ENCODE measurements at regions not wholly inside any gene's neighbourhood (a gene's known extent, or its start where the extent isn't known, plus 50 kb on each side); places are given as distances from the start of the nearest gene placed in this dataset.

GRCh38 chr9:1771094-1771789 is 243.9 kb upstream of the SMARCA2 start:
- peak; percentile 34 for DNase-seq (ENCODE audit: low read depth)
- FAIRE-seq: no peak
- Histone ChIP-seq H3K4me3 (ENCODE audit: low read depth, low read length) (no peak overlapping the region), H3K36me3 (ENCODE audit: control insufficient read depth, insufficient read depth, low read length) (no peaks in the 10 kb centered on the region), H3K27me3 (ENCODE audit: control insufficient read depth, insufficient read depth, low read length) (no peaks in the 10 kb centered on the region)
- TF ChIP-seq, protein P1, sequence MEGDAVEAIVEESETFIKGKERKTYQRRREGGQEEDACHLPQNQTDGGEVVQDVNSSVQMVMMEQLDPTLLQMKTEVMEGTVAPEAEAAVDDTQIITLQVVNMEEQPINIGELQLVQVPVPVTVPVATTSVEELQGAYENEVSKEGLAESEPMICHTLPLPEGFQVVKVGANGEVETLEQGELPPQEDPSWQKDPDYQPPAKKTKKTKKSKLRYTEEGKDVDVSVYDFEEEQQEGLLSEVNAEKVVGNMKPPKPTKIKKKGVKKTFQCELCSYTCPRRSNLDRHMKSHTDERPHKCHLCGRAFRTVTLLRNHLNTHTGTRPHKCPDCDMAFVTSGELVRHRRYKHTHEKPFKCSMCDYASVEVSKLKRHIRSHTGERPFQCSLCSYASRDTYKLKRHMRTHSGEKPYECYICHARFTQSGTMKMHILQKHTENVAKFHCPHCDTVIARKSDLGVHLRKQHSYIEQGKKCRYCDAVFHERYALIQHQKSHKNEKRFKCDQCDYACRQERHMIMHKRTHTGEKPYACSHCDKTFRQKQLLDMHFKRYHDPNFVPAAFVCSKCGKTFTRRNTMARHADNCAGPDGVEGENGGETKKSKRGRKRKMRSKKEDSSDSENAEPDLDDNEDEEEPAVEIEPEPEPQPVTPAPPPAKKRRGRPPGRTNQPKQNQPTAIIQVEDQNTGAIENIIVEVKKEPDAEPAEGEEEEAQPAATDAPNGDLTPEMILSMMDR (IDR thresholded peaks at IDR 0.05; ENCODE audit: insufficient read depth, low read length, severe bottlenecking): no peak

DNA sequence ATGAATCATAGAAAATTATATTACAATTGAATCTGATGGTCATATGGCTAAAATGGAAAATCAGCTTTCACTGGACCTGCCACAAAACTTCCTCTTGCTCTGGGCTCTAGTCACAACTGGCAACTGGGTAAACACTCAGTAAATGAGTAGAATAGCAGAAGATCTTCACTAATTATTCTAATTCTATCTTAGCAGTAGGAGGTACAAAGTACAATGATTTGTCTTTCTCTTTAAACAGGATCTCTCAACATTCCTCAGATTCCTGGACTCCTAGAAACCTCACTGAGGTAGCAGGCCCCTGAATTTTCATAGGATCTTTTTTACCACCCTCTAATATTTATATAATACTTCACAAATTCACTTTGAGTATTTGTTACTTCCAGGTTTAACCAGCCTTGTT is 239.9 kb upstream of the SMARCA2 start:
- Histone ChIP-seq H3K4me3 (ENCODE audit: low read depth, low read length) (no peak overlapping the region), H3K36me3 (ENCODE audit: control insufficient read depth, insufficient read depth, low read length) (no peaks in the 10 kb centered on the region), H3K27me3 (ENCODE audit: control insufficient read depth, insufficient read depth, low read length) (no peaks in the 10 kb centered on the region)
- DNase-seq (ENCODE audit: low read depth): no peak
- FAIRE-seq: no peak
- TF ChIP-seq, protein P1 (IDR thresholded peaks at IDR 0.05; ENCODE audit: insufficient read depth, low read length, severe bottlenecking): no peak

GRCh38 chr9:1776668-1777067 is 238.5 kb upstream of the SMARCA2 start:
- DNase-seq (ENCODE audit: low read depth) (no peak), FAIRE-seq (no peak)
- H3K27me3 ChIP-seq (ENCODE audit: control insufficient read depth, insufficient read depth, low read length): no peaks in the 10 kb centered on the region
- TF ChIP-seq, protein P1 (IDR thresholded peaks at IDR 0.05; ENCODE audit: insufficient read depth, low read length, severe bottlenecking): no peak
- H3K36me3 ChIP-seq (ENCODE audit: control insufficient read depth, insufficient read depth, low read length): no peaks in the 10 kb centered on the region
- H3K4me3 ChIP-seq (ENCODE audit: low read depth, low read length): no peak overlapping the region

DNA sequence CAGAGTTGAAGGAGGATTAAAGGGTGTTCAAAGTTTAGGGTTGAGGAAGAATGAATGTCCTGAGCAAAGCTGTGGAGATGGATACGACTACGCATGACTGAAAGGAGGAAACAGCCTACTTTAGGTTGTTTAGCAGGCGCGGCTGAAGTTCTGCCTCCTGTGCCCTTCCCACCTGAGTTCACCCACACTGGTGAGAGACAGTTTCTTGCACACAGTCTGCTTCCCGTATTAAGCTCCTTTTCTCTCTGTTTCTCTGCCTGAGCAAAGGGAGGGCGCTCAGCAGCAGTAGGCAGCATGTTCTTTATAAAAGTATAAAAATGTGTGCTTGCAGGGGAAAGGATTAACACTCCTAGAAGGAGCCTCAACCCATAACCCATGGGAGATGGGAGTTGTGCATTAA is 224.0 kb upstream of the SMARCA2 start:
- H3K4me3 ChIP-seq (ENCODE audit: low read depth, low read length): no peak overlapping the region
- no peak for DNase-seq (ENCODE audit: low read depth)
- FAIRE-seq: no peak
- no peaks in the 10 kb centered on the region for H3K27me3 ChIP-seq (ENCODE audit: control insufficient read depth, insufficient read depth, low read length)
- no peaks in the 10 kb centered on the region for H3K36me3 ChIP-seq (ENCODE audit: control insufficient read depth, insufficient read depth, low read length)
- TF ChIP-seq, protein P1 (IDR thresholded peaks at IDR 0.05; ENCODE audit: insufficient read depth, low read length, severe bottlenecking): no peak

DNA sequence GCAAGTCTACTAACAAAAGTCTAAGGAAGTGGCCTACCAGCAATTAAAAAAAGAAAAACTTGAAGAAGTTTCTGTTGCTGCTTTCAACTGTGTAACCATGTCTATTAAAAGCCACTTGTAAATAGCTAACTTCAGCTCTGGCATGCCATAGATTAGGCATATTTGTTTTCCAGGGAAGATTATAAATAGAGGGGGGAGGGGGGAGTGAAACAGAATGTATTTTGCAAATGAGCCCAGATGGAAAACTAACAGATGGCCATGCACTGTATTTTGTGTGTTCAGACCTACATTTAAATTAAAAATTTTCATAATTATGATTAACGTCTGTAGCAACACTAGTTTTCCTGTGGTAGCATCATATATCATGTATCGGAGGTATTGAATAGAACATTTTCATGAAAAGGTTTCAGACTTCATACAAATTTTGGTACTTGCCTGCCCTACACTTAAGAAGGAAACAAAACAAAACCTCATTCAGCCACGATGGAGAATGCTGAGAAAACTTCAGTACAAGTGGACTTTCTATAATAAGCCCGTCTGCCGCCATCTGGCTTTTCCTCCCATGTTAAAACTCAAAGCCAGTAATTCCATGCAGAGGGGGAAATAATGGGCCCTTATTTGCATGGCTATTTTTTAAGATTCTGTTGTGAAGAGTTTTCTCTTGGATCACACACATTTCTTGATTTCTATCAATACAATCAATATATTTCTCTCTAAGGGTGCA is 220.4 kb upstream of the SMARCA2 start:
- DNase-seq (ENCODE audit: low read depth) (no peak), FAIRE-seq (no peak)
- no peak overlapping the region for H3K4me3 ChIP-seq (ENCODE audit: low read depth, low read length)
- TF ChIP-seq, protein P1 (IDR thresholded peaks at IDR 0.05; ENCODE audit: insufficient read depth, low read length, severe bottlenecking): no peak
- H3K27me3 ChIP-seq (ENCODE audit: control insufficient read depth, insufficient read depth, low read length): peaks cover 1% of the 10 kb centered on the region
- H3K36me3 ChIP-seq (ENCODE audit: control insufficient read depth, insufficient read depth, low read length): no peaks in the 10 kb centered on the region
